SK-N-SH treated with all-trans-retinoic acid at 6 μM for 48 hours (cell line): ENCODE measurements at regions not wholly inside any gene's neighbourhood (a gene's known extent, or its start where the extent isn't known, plus 50 kb on each side); places are given as distances from the start of the nearest gene placed in this dataset.

Experiments
- ATAC-seq: fragments of 200-7000 bp; cut with Tn5 transposase; 3 replicates; pipeline ENCODE4 v1.9.1; 2020; ENCODE audit warnings: mild to moderate bottlenecking, moderate library complexity
- ARNTL ChIP-seq: fragments of 450-650 bp; formaldehyde crosslinking; IDR thresholded peaks from 2 replicates; pipeline ENCODE4 v1.5.0; 2020; ENCODE audit warnings: low read depth, mild to moderate bottlenecking, moderate library complexity, borderline replicate concordance
- BACH2 ChIP-seq: fragments of 250-450 bp; sonication (Bioruptor Pico); IDR thresholded peaks from 2 replicates; pipeline ENCODE4 v1.9.0; 2021; ENCODE audit warnings: mild to moderate bottlenecking, borderline replicate concordance
- CSDC2 ChIP-seq: fragments of 250-450 bp; sonication (Bioruptor Pico); IDR thresholded peaks from 2 replicates; pipeline ENCODE4 v1.5.0; 2020; ENCODE audit warnings: mild to moderate bottlenecking, moderate library complexity
- GLIS3 ChIP-seq: fragments of 250-450 bp; sonication (Bioruptor Pico); IDR thresholded peaks from 2 replicates; pipeline ENCODE4 v1.5.0; 2020; ENCODE audit warnings: mild to moderate bottlenecking, moderate library complexity
- ISL1 ChIP-seq: fragments of 250-450 bp; sonication (Bioruptor Pico); IDR thresholded peaks from 2 replicates; pipeline ENCODE4 v2.1.2; 2022; ENCODE audit warnings: mild to moderate bottlenecking, moderate library complexity
- OSR1 ChIP-seq: fragments of 250-450 bp; sonication (Bioruptor Pico); IDR thresholded peaks from 2 replicates; pipeline ENCODE4 v1.8.0; 2022; ENCODE audit warnings: moderate library complexity, mild to moderate bottlenecking, inconsistent platforms
- PPARA ChIP-seq: fragments of 250-450 bp; sonication (Bioruptor Pico); IDR thresholded peaks from 2 replicates; pipeline ENCODE4 v1.5.0; 2020; ENCODE audit warnings: mild to moderate bottlenecking, borderline replicate concordance
- RARB ChIP-seq: fragments of 250-450 bp; sonication (Bioruptor Pico); IDR thresholded peaks from 2 replicates; pipeline ENCODE4 v1.8.0; 2021; ENCODE audit warnings: mild to moderate bottlenecking, moderate library complexity
- SNAI2 ChIP-seq: fragments of 250-450 bp; sonication (Bioruptor Pico); IDR thresholded peaks from 2 replicates; pipeline ENCODE4 v1.5.0; 2020; ENCODE audit warnings: mild to moderate bottlenecking, moderate library complexity
- TCF4 ChIP-seq: fragments of 250-450 bp; sonication (Bioruptor Pico); IDR thresholded peaks from 2 replicates; pipeline ENCODE4 v1.8.0; 2021; ENCODE audit warnings: mild to moderate bottlenecking, moderate library complexity, borderline replicate concordance
- TOX ChIP-seq: fragments of 250-450 bp; sonication (Bioruptor Pico); IDR thresholded peaks from 2 replicates; pipeline ENCODE4 v1.8.0; 2021; ENCODE audit warnings: mild to moderate bottlenecking, moderate library complexity, borderline replicate concordance
- ZC3H10 ChIP-seq: fragments of 250-450 bp; sonication (Bioruptor Pico); IDR thresholded peaks from 2 replicates; pipeline ENCODE4 v1.5.1; 2021; ENCODE audit warnings: mild to moderate bottlenecking, moderate library complexity
- ZFP3 ChIP-seq: fragments of 250-450 bp; sonication (Bioruptor Pico); IDR thresholded peaks from 2 replicates; pipeline ENCODE4 v1.5.0; 2020; ENCODE audit warnings: mild to moderate bottlenecking, moderate library complexity
- ZFP30 ChIP-seq: fragments of 450-650 bp; formaldehyde crosslinking; IDR thresholded peaks from 2 replicates; pipeline ENCODE4 v1.5.0; 2022; ENCODE audit warnings: mild to moderate bottlenecking, moderate library complexity
- ZNF565 ChIP-seq: fragments of 450-650 bp; formaldehyde crosslinking; conservative IDR thresholded peaks from 2 replicates; pipeline ENCODE4 v1.5.0; 2020; ENCODE audit warnings: low read depth, mild to moderate bottlenecking, moderate library complexity
- ZNF70 ChIP-seq: fragments of 450-650 bp; formaldehyde crosslinking; IDR thresholded peaks from 2 replicates; pipeline ENCODE4 v1.5.0; 2020; ENCODE audit warnings: mild to moderate bottlenecking, moderate library complexity
- ZNF8 ChIP-seq: fragments of 450-650 bp; formaldehyde crosslinking; IDR thresholded peaks from 2 replicates; pipeline ENCODE4 v1.5.0; 2020; ENCODE audit warnings: mild to moderate bottlenecking, moderate library complexity
- TF ChIP-seq, protein P1 (sequence below): fragments of 250-450 bp; sonication (Bioruptor Pico); IDR thresholded peaks from 2 replicates; pipeline ENCODE4 v1.5.1; 2020; ENCODE audit warnings: low read depth, mild to moderate bottlenecking, moderate library complexity
- TF ChIP-seq, protein P2 (sequence below): fragments of 250-450 bp; sonication (Bioruptor Pico); IDR thresholded peaks from 2 replicates; pipeline ENCODE4 v1.8.0; 2020; ENCODE audit warnings: mild to moderate bottlenecking, moderate library complexity, borderline replicate concordance
- TF ChIP-seq, protein P3 (sequence below): fragments of 250-450 bp; sonication (Bioruptor Pico); IDR thresholded peaks from 2 replicates; pipeline ENCODE4 v1.5.0; 2020; ENCODE audit warnings: mild to moderate bottlenecking, moderate library complexity
- TF ChIP-seq, protein P4 (sequence below): fragments of 250-450 bp; sonication (Bioruptor Pico); IDR thresholded peaks from 2 replicates; pipeline ENCODE4 v1.5.1; 2021; ENCODE audit warnings: mild to moderate bottlenecking, moderate library complexity
- TF ChIP-seq, protein P5 (sequence below): fragments of 250-450 bp; sonication (Bioruptor Pico); IDR thresholded peaks from 2 replicates; pipeline ENCODE4 v1.8.0; 2021; ENCODE audit warnings: low read depth, mild to moderate bottlenecking, moderate library complexity, borderline replicate concordance

DNA sequence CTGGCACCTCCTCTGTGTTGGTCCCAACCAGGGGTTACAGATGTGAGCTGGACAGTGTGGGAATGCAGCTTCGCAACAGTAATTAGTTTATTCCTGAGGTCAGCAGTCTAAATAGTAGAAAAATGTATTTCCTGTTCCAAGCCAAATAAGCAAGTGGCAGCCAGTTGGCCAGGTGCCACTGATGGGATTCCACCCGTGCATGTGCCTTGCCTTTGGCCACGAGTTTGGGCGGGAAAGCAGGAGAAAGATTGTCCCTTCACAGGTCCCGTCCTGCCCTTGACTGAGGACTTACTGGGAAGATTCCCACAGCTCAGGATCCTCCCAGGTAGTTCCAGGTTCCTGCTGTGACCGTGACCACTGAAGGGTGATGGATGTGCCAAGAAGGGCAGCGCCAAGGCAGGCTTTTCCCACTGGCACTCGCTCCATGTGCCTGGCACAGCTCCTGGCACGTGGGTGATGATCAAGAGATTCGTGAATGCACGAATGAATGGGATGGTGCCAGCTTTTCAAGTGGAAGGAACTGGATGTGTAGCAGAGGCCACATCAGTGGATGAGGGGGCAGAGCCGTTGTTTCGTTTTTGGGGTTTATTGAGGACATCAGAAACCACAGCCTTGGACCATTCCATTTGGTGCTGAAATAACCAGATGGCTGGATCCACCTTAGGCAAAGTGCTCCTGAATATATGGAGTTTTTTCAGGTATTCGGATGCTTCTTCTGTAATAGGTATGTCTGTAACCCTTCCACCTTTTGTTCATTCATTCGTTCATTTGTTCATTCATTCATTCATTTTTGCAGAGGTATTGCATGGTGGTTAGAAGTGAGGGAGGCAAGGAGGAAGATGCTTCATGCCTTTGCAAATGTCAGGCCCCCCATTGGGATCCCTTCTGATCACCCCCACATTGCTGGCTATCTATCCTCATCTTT, 62.4 kb upstream of the WNT4 start:
- ATAC-seq = peak; percentile 56
- TF ChIP-seq SNAI2 (CRISPR knock-in tag) (0 out of 2 replicates have a peak, but pooled peaks have one; percentile 42), OSR1 (no peak), TCF4 (CRISPR knock-in tag) (no peak)
- TF ChIP-seq, protein P1, sequence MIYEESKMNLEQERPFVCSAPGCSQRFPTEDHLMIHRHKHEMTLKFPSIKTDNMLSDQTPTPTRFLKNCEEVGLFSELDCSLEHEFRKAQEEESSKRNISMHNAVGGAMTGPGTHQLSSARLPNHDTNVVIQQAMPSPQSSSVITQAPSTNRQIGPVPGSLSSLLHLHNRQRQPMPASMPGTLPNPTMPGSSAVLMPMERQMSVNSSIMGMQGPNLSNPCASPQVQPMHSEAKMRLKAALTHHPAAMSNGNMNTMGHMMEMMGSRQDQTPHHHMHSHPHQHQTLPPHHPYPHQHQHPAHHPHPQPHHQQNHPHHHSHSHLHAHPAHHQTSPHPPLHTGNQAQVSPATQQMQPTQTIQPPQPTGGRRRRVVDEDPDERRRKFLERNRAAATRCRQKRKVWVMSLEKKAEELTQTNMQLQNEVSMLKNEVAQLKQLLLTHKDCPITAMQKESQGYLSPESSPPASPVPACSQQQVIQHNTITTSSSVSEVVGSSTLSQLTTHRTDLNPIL = no peak
- TF ChIP-seq, all 23 proteins: peak for 1

DNA sequence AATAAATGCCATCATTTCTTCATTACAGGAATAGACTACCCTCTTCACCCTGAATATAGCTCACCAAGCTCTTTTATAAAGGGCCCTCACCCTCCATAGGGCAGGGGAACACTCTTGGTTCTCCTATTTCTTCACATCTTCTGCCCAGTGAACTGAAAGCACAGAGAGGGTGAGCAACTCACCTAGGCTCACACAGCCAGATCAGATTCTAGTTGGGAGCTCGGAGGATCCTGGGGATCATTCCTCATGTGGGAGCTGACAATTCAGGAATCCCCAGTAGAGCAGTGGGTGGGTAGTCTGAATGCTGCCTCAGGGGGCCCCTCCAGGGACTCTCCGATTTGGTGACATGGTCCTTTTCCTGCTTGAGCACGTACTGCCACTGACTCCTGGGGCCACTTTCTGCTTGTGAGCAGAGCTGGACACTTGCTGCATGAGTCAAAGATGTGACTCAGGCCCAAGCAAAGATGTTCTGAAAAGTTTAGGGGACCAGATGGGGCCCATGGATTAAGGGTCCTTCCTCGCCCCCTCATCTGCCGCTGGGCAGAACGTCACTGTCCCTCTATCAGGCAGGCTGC, 63.7 kb upstream of the WNT4 start:
- TF ChIP-seq ISL1 (CRISPR knock-in tag) = no peak
- no peak for TF ChIP-seq ZNF70 (CRISPR knock-in tag)
- no peak for TF ChIP-seq ZFP30 (CRISPR knock-in tag)
- TF ChIP-seq, protein P2, sequence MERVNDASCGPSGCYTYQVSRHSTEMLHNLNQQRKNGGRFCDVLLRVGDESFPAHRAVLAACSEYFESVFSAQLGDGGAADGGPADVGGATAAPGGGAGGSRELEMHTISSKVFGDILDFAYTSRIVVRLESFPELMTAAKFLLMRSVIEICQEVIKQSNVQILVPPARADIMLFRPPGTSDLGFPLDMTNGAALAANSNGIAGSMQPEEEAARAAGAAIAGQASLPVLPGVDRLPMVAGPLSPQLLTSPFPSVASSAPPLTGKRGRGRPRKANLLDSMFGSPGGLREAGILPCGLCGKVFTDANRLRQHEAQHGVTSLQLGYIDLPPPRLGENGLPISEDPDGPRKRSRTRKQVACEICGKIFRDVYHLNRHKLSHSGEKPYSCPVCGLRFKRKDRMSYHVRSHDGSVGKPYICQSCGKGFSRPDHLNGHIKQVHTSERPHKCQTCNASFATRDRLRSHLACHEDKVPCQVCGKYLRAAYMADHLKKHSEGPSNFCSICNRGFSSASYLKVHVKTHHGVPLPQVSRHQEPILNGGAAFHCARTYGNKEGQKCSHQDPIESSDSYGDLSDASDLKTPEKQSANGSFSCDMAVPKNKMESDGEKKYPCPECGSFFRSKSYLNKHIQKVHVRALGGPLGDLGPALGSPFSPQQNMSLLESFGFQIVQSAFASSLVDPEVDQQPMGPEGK (CRISPR knock-in tag) = no peak
- no peak for TF ChIP-seq GLIS3 (CRISPR knock-in tag)
- no peak for TF ChIP-seq ZFP3 (CRISPR knock-in tag)
- TF ChIP-seq TOX = no peak
- TF ChIP-seq RARB (CRISPR knock-in tag) = no peak
- no peak for TF ChIP-seq ZC3H10
- no peak for ATAC-seq

DNA sequence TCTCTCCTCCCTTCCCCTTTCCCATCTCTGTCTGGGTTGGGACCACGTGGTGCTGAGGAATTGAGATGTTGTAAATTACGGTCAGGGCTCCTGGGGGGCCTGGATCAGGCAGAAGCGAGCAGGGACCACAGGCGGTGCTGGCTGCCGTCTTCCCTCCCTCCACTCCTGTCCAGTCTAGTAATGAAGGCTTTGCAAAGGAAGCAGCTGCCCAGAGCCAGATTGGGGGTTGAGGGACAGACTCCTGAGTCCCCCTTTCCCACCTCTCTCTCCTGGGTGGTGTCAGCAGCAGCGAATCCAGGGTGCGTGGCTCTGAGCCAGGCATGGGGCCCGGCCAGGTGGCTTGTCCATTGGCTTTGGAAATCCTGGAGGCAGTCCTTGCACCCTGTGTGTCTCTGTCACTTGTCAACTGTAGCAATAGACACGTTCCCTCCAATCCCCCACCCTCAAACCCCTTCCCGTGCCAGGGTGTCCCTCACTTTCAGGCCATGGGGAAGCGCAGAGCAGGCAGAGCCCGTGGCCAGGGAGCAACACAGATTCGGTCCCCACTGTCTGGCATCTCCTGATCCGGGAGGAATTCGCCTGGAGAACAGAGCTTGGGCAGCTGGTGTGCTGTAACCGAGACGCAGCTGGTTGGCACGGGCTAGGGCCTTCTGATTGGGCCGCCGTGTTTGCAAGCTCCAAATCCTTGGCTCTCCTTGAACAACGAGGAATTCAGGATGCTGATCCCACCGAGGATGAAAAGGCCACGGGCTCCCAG, 64.8 kb upstream of the WNT4 start:
- TF ChIP-seq GLIS3 (CRISPR knock-in tag) (no peak), CSDC2 (no peak), ISL1 (CRISPR knock-in tag) (no peak), PPARA (CRISPR knock-in tag) (no peak), ZNF8 (CRISPR knock-in tag) (no peak), ZFP3 (CRISPR knock-in tag) (no peak), TCF4 (CRISPR knock-in tag) (no peak), ZNF70 (CRISPR knock-in tag) (no peak), ZFP30 (CRISPR knock-in tag) (no peak), RARB (CRISPR knock-in tag) (no peak), ZNF565 (no peak), BACH2 (CRISPR knock-in tag) (no peak), OSR1 (no peak), SNAI2 (CRISPR knock-in tag) (no peak), TOX (no peak), ARNTL (CRISPR knock-in tag) (no peak)
- TF ChIP-seq, protein P3, sequence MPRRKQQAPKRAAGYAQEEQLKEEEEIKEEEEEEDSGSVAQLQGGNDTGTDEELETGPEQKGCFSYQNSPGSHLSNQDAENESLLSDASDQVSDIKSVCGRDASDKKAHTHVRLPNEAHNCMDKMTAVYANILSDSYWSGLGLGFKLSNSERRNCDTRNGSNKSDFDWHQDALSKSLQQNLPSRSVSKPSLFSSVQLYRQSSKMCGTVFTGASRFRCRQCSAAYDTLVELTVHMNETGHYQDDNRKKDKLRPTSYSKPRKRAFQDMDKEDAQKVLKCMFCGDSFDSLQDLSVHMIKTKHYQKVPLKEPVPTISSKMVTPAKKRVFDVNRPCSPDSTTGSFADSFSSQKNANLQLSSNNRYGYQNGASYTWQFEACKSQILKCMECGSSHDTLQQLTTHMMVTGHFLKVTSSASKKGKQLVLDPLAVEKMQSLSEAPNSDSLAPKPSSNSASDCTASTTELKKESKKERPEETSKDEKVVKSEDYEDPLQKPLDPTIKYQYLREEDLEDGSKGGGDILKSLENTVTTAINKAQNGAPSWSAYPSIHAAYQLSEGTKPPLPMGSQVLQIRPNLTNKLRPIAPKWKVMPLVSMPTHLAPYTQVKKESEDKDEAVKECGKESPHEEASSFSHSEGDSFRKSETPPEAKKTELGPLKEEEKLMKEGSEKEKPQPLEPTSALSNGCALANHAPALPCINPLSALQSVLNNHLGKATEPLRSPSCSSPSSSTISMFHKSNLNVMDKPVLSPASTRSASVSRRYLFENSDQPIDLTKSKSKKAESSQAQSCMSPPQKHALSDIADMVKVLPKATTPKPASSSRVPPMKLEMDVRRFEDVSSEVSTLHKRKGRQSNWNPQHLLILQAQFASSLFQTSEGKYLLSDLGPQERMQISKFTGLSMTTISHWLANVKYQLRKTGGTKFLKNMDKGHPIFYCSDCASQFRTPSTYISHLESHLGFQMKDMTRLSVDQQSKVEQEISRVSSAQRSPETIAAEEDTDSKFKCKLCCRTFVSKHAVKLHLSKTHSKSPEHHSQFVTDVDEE (CRISPR knock-in tag) = no peak
- TF ChIP-seq, protein P4, sequence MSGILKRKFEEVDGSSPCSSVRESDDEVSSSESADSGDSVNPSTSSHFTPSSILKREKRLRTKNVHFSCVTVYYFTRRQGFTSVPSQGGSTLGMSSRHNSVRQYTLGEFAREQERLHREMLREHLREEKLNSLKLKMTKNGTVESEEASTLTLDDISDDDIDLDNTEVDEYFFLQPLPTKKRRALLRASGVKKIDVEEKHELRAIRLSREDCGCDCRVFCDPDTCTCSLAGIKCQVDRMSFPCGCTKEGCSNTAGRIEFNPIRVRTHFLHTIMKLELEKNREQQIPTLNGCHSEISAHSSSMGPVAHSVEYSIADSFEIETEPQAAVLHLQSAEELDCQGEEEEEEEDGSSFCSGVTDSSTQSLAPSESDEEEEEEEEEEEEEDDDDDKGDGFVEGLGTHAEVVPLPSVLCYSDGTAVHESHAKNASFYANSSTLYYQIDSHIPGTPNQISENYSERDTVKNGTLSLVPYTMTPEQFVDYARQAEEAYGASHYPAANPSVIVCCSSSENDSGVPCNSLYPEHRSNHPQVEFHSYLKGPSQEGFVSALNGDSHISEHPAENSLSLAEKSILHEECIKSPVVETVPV (CRISPR knock-in tag) = no peak
- TF ChIP-seq, protein P5, sequence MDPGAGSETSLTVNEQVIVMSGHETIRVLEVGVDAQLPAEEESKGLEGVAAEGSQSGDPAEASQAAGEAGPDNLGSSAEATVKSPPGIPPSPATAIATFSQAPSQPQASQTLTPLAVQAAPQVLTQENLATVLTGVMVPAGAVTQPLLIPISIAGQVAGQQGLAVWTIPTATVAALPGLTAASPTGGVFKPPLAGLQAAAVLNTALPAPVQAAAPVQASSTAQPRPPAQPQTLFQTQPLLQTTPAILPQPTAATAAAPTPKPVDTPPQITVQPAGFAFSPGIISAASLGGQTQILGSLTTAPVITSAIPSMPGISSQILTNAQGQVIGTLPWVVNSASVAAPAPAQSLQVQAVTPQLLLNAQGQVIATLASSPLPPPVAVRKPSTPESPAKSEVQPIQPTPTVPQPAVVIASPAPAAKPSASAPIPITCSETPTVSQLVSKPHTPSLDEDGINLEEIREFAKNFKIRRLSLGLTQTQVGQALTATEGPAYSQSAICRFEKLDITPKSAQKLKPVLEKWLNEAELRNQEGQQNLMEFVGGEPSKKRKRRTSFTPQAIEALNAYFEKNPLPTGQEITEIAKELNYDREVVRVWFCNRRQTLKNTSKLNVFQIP (CRISPR knock-in tag) = no peak
- TF ChIP-seq, protein P1 = no peak
- no peak for ATAC-seq
